ENCODE measurements at regions not wholly inside any gene's neighbourhood (a gene's known extent, or its start where the extent isn't known, plus 50 kb on each side); places are given as distances from the start of the nearest gene placed in this dataset.

- TF ChIP-seq POLR2AphosphoS5 (IDR thresholded peaks at IDR 0.05): no peak
- no peak for TF ChIP-seq POLR2A (IDR thresholded peaks at IDR 0.05)
- TF ChIP-seq CTCF (IDR thresholded peaks at IDR 0.05 in 8 of 11, conservative IDR thresholded peaks at IDR 0.05 in 3 of 11): no peak
Observed at GRCh38 chr7:149377386-149377785, 83.5 kb downstream of the ZNF777 start.
